GM21515 (cell line): ENCODE measurements at regions not wholly inside any gene's neighbourhood (a gene's known extent, or its start where the extent isn't known, plus 50 kb on each side); places are given as distances from the start of the nearest gene placed in this dataset.
"Not testable (repeated sequence)": the region's sequence is repeated elsewhere in the genome, so short reads cannot be mapped to it uniquely, and the experiment has no call there.

ENCODE experiments used
- ATAC-seq: cut with Tn5 transposase; IDR thresholded peaks from one replicate; pipeline ENCODE4 v1.9.1; 2021; ENCODE audit not compliant: unreplicated experiment

GRCh38 chr13:105762096-105762495, 773.4 kb downstream of the EFNB2 start:
- ATAC-seq = no peak

GRCh38 chr13:105758918-105759860, 776.3 kb downstream of the EFNB2 start:
- ATAC-seq = no peak

- no peak for ATAC-seq
These were observed 794.7 kb downstream of the EFNB2 start for GRCh38 chr13:105740739-105741138.

GRCh38 chr13:105737688-105738087, 797.8 kb downstream of the EFNB2 start:
- no peak for ATAC-seq

GRCh38 chr13:105735281-105735680, 800.2 kb downstream of the EFNB2 start:
- ATAC-seq = no peak

GRCh38 chr13:105732806-105733529, 802.5 kb downstream of the EFNB2 start:
- ATAC-seq = no peak

GRCh38 chr13:105725887-105726286, 809.6 kb downstream of the EFNB2 start:
- no peak for ATAC-seq

- no peak for ATAC-seq
These were observed 814.4 kb downstream of the EFNB2 start for GRCh38 chr13:105721016-105721415.

GRCh38 chr13:105719859-105720258, 815.6 kb downstream of the EFNB2 start:
- no peak for ATAC-seq

- no peak for ATAC-seq
These were observed 826.3 kb downstream of the EFNB2 start for GRCh38 chr13:105709181-105709580.

- no peak for ATAC-seq
These were observed 831.6 kb downstream of the EFNB2 start for GRCh38 chr13:105703843-105704242.

- no peak for ATAC-seq
These were observed 833.0 kb downstream of the EFNB2 start for GRCh38 chr13:105702441-105702840.

GRCh38 chr13:105692769-105693168, 842.7 kb downstream of the EFNB2 start:
- no peak for ATAC-seq

- ATAC-seq = no peak
These were observed 851.2 kb downstream of the EFNB2 start for GRCh38 chr13:105684216-105684615.

- no peak for ATAC-seq
These were observed 855.6 kb downstream of the EFNB2 start for GRCh38 chr13:105679838-105680237.

- no peak for ATAC-seq
These were observed 857.4 kb downstream of the EFNB2 start for GRCh38 chr13:105678072-105678471.

GRCh38 chr13:105672881-105673280, 862.6 kb downstream of the EFNB2 start:
- ATAC-seq = no peak

- not testable (repeated sequence) for ATAC-seq
These were observed 864.3 kb downstream of the EFNB2 start for GRCh38 chr13:105671131-105671530.

- no peak for ATAC-seq
These were observed 865.1 kb downstream of the EFNB2 start for GRCh38 chr13:105670179-105670990.

- no peak for ATAC-seq
These were observed 870.2 kb downstream of the EFNB2 start for GRCh38 chr13:105665284-105665683.

- no peak for ATAC-seq
These were observed 872.3 kb downstream of the EFNB2 start for GRCh38 chr13:105663182-105663581.
